ENCODE measurements at regions not wholly inside any gene's neighbourhood (a gene's known extent, or its start where the extent isn't known, plus 50 kb on each side); places are given as distances from the start of the nearest gene placed in this dataset.

- H3K27me3 ChIP-seq (replicated peaks in 1 of 4; ENCODE audit: control extremely low read depth in 1 of 4, control insufficient read depth in 3 of 4, insufficient read depth in 4 of 4, low read length in 3 of 4) = no peaks in the 10 kb centered on the region
- Mint-ChIP-seq H3K27me3 (no peaks in the 10 kb centered on the region), H3K4me1 (no peaks in the 10 kb centered on the region), H3K27ac (no peak overlapping the region), H3K9me3 (ENCODE audit: insufficient read depth) (no peaks in the 10 kb centered on the region), H3K4me3 (no peak overlapping the region)
- no peak overlapping the region for H3K4me2 ChIP-seq (replicated peaks; ENCODE audit: low read depth, low read length, poor library complexity, severe bottlenecking)
- H2AFZ ChIP-seq (ENCODE audit: insufficient read depth, low read depth, low read length, poor library complexity, severe bottlenecking) = no peak overlapping the region
- POLR2A ChIA-PET = no interaction called here
- no peaks in the 10 kb centered on the region for H3K79me2 ChIP-seq (ENCODE audit: control insufficient read depth, insufficient read depth, low read length)
- H3K4me1 ChIP-seq (ENCODE audit: control insufficient read depth in 2 of 2, insufficient read depth in 2 of 2, low read length in 2 of 2) = no peaks in the 10 kb centered on the region
- H4K20me1 ChIP-seq (ENCODE audit: control insufficient read depth, insufficient read depth, low read length, poor library complexity, severe bottlenecking) = no peaks in the 10 kb centered on the region
- H3K36me3 ChIP-seq (replicated peaks in 1 of 2; ENCODE audit: control extremely low read depth in 1 of 2, control insufficient read depth in 1 of 2, extremely low read depth in 1 of 2, insufficient read depth in 2 of 2, low read length in 1 of 2) = no peaks in the 10 kb centered on the region
- CTCF ChIA-PET = no interaction called here
- WGBS (ENCODE audit: insufficient coverage) = 100% methylated on average over 6 of the region's 7 CpGs
- intact Hi-C loops (cut with micrococcal nuclease) = no loop called here
- H3K9ac ChIP-seq (ENCODE audit: low read length) = no peak overlapping the region
- no peak for TF ChIP-seq EZH2 (IDR thresholded peaks at IDR 0.05; ENCODE audit: borderline replicate concordance, insufficient read depth, low read depth, low read length, poor library complexity, severe bottlenecking)
- no peak for TF ChIP-seq CTCF (IDR thresholded peaks at IDR 0.05)
- no peak overlapping the region for H3K4me3 ChIP-seq (ENCODE audit: control extremely low read depth in 1 of 5, extremely low read depth in 1 of 5, insufficient read depth in 1 of 5, low read depth in 2 of 5, low read length in 4 of 5)
- ATAC-seq (ENCODE audit: low read depth) (no peak), DNase-seq (no peak)
- H3K27ac ChIP-seq (ENCODE audit: low read length in 2 of 2) = no peak overlapping the region
- H3K9me3 ChIP-seq (ENCODE audit: control extremely low read depth in 1 of 3, control insufficient read depth in 2 of 3, insufficient read depth in 1 of 3, low read length in 2 of 3) = no peaks in the 10 kb centered on the region
Observed at GRCh38 chr4:114226968-114227760, 247.7 kb upstream of the ARSJ start.

- H3K9ac ChIP-seq (ENCODE audit: low read length) = no peak overlapping the region
- Mint-ChIP-seq H3K4me1 (no peaks in the 10 kb centered on the region), H3K4me3 (no peak overlapping the region), H3K27ac (no peak overlapping the region), H3K9me3 (ENCODE audit: insufficient read depth) (no peaks in the 10 kb centered on the region), H3K27me3 (peaks cover 3% of the 10 kb centered on the region)
- H3K9me3 ChIP-seq (ENCODE audit: control extremely low read depth in 1 of 3, control insufficient read depth in 2 of 3, insufficient read depth in 1 of 3, low read length in 2 of 3) = no peaks in the 10 kb centered on the region
- DNase-seq = no peak
- no peak overlapping the region for H3K27ac ChIP-seq (ENCODE audit: low read length in 2 of 2)
- H3K27me3 ChIP-seq (replicated peaks in 1 of 4; ENCODE audit: control extremely low read depth in 1 of 4, control insufficient read depth in 3 of 4, insufficient read depth in 4 of 4, low read length in 3 of 4) = no peaks in the 10 kb centered on the region
- H2AFZ ChIP-seq (ENCODE audit: insufficient read depth, low read depth, low read length, poor library complexity, severe bottlenecking) = no peak overlapping the region
- TF ChIP-seq CTCF (IDR thresholded peaks at IDR 0.05) = no peak
- no peak for TF ChIP-seq EZH2 (IDR thresholded peaks at IDR 0.05; ENCODE audit: borderline replicate concordance, insufficient read depth, low read depth, low read length, poor library complexity, severe bottlenecking)
- POLR2A ChIA-PET = no interaction called here
- H3K4me3 ChIP-seq (ENCODE audit: control extremely low read depth in 1 of 5, extremely low read depth in 1 of 5, insufficient read depth in 1 of 5, low read depth in 2 of 5, low read length in 4 of 5) = no peak overlapping the region
- intact Hi-C loops (cut with micrococcal nuclease) = no loop called here
- H3K4me1 ChIP-seq (ENCODE audit: control insufficient read depth in 2 of 2, insufficient read depth in 2 of 2, low read length in 2 of 2) = no peaks in the 10 kb centered on the region
- H3K4me2 ChIP-seq (replicated peaks; ENCODE audit: low read depth, low read length, poor library complexity, severe bottlenecking) = no peak overlapping the region
- no peak for ATAC-seq (ENCODE audit: low read depth)
- CTCF ChIA-PET = no interaction called here
- no peaks in the 10 kb centered on the region for H3K79me2 ChIP-seq (ENCODE audit: control insufficient read depth, insufficient read depth, low read length)
- no peaks in the 10 kb centered on the region for H3K36me3 ChIP-seq (replicated peaks in 1 of 2; ENCODE audit: control extremely low read depth in 1 of 2, control insufficient read depth in 1 of 2, extremely low read depth in 1 of 2, insufficient read depth in 2 of 2, low read length in 1 of 2)
- WGBS (ENCODE audit: insufficient coverage) = 85% methylated on average over 1 of the region's 3 CpGs
- no peaks in the 10 kb centered on the region for H4K20me1 ChIP-seq (ENCODE audit: control insufficient read depth, insufficient read depth, low read length, poor library complexity, severe bottlenecking)
Observed at GRCh38 chr4:114229706-114230105, 250.3 kb upstream of the ARSJ start.
